ENCODE measurements at regions not wholly inside any gene's neighbourhood (a gene's known extent, or its start where the extent isn't known, plus 50 kb on each side); places are given as distances from the start of the nearest gene placed in this dataset.

- no peak overlapping the region for H3K27ac ChIP-seq (ENCODE audit: low read depth in 1 of 2, low read length in 2 of 2)
- H3K9me3 ChIP-seq (replicated peaks in 1 of 2; ENCODE audit: control insufficient read depth in 1 of 2, insufficient read depth in 1 of 2, low read length in 2 of 2): no peaks in the 10 kb centered on the region
- DNase-seq: no peak
- H3K79me2 ChIP-seq (ENCODE audit: insufficient read depth, low read length): peaks cover 32% of the 10 kb centered on the region
- no peak overlapping the region for H3K4me2 ChIP-seq (replicated peaks; ENCODE audit: extremely low read depth, low read length, poor library complexity, severe bottlenecking)
- no peak overlapping the region for H3K4me3 ChIP-seq (replicated peaks in 1 of 3; ENCODE audit: low read depth in 2 of 3, low read length in 3 of 3)
- H4K20me1 ChIP-seq (ENCODE audit: insufficient read depth, low read length): peaks cover 13% of the 10 kb centered on the region
- intact Hi-C loops (cut with micrococcal nuclease): no loop called here
- Mint-ChIP-seq H3K4me3 (no peak overlapping the region), H3K4me1 (peaks cover 12% of the 10 kb centered on the region), H3K27ac (no peak overlapping the region), H3K9me3 (peaks cover 0 to 1% (median 0%) of the 10 kb centered on the region in 7 donors), H3K27me3 (ENCODE audit: low read depth in 3 of 3) (peaks cover 2 to 5% (median 3%) of the 10 kb centered on the region in 3 donors), H3K36me3 (peaks cover 3 to 15% of the 10 kb centered on the region in 2 donors)
- WGBS (ENCODE audit: insufficient coverage): 93% methylated on average over 8 of the region's 9 CpGs
- peaks cover 0 to 5% of the 10 kb centered on the region in 2 donors for H3K36me3 ChIP-seq (replicated peaks in 1 of 2; ENCODE audit: control insufficient read depth in 1 of 2, insufficient read depth in 2 of 2, low read length in 2 of 2)
- no peak for TF ChIP-seq CTCF (IDR thresholded peaks at IDR 0.05)
- H3K4me1 ChIP-seq (ENCODE audit: control insufficient read depth in 1 of 2, insufficient read depth in 2 of 2, low read length in 2 of 2): peaks cover under 1 to 1% of the 10 kb centered on the region in 2 donors
- no peak overlapping the region for H3K9ac ChIP-seq (ENCODE audit: insufficient read depth, low read length, poor library complexity, severe bottlenecking)
- H3K27me3 ChIP-seq (ENCODE audit: control insufficient read depth in 2 of 2, insufficient read depth in 2 of 2, low read length in 2 of 2): no peaks in the 10 kb centered on the region
- H2AFZ ChIP-seq (ENCODE audit: insufficient read depth, low read depth, low read length, poor library complexity, severe bottlenecking): no peak overlapping the region
Measured at GRCh38 chr3:69535613-69536012, 149.7 kb upstream of the FRMD4B start.

DNA sequence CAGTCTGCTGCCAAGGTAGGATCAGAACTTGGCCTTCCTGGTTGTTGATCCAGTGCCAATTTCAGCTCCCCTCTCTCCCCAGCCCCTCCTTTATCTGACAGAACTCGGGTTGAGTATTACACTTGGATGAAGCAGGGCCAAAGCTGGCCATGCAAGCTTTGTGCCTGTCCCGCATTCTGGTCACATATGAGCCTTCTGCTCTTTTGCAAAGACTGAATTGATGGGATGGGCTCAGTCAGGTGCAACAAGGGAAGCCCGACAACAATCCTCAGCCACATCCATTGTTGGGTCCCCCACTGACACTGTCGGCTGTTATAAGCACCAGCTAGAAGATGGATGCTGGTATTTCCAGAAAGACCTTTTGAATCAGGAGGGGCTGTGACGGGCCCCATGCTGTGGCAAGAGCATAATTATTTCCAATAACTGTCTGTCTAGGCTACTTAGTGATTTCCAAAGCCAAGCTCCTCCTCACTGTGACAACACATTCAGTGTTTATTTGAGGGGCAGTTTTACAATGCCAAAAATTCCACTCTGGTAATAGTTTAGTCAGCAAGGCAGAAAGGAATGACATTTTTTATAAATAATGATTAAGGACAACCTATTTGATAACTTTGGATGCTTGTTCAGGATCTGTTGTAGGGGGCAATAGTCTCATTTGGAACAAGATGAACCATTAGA lies 146.8 kb upstream of the FRMD4B start:
- H3K4me1 Mint-ChIP-seq: peaks cover 13% of the 10 kb centered on the region
- intact Hi-C loops (cut with micrococcal nuclease): no loop called here
- H3K36me3 Mint-ChIP-seq: peaks cover 1 to 15% of the 10 kb centered on the region in 2 donors

More for the DNA sequence above, 146.8 kb upstream of the FRMD4B start:
- Histone ChIP-seq H3K4me1 (ENCODE audit: control insufficient read depth in 1 of 2, insufficient read depth in 2 of 2, low read length in 2 of 2) (no peaks in the 10 kb centered on the region), H3K4me3 (replicated peaks in 1 of 3; ENCODE audit: low read depth in 2 of 3, low read length in 3 of 3) (no peak overlapping the region), H3K4me2 (replicated peaks; ENCODE audit: extremely low read depth, low read length, poor library complexity, severe bottlenecking) (no peak overlapping the region), H3K79me2 (ENCODE audit: insufficient read depth, low read length) (peaks cover 31% of the 10 kb centered on the region), H3K9me3 (replicated peaks in 1 of 2; ENCODE audit: control insufficient read depth in 1 of 2, insufficient read depth in 1 of 2, low read length in 2 of 2) (no peaks in the 10 kb centered on the region), H4K20me1 (ENCODE audit: insufficient read depth, low read length) (peaks cover 11% of the 10 kb centered on the region), H3K36me3 (replicated peaks in 1 of 2; ENCODE audit: control insufficient read depth in 1 of 2, insufficient read depth in 2 of 2, low read length in 2 of 2) (peaks cover 0 to 5% of the 10 kb centered on the region in 2 donors), H3K27me3 (ENCODE audit: control insufficient read depth in 2 of 2, insufficient read depth in 2 of 2, low read length in 2 of 2) (no peaks in the 10 kb centered on the region), H3K27ac (ENCODE audit: low read depth in 1 of 2, low read length in 2 of 2) (no peak overlapping the region), H2AFZ (ENCODE audit: insufficient read depth, low read depth, low read length, poor library complexity, severe bottlenecking) (no peak overlapping the region), H3K9ac (ENCODE audit: insufficient read depth, low read length, poor library complexity, severe bottlenecking) (no peak overlapping the region)
- H3K27ac Mint-ChIP-seq: peak overlapping the region in 1 of 7 donors; percentile 50
- 83% methylated on average over 3 of the region's 5 CpGs for WGBS (ENCODE audit: insufficient coverage)
- TF ChIP-seq CTCF (IDR thresholded peaks at IDR 0.05): no peak
- peaks cover 0 to 2% (median 0%) of the 10 kb centered on the region in 7 donors for H3K9me3 Mint-ChIP-seq
- no peak overlapping the region for H3K4me3 Mint-ChIP-seq
- no peak for DNase-seq
- peaks cover 0 to 2% (median 2%) of the 10 kb centered on the region in 3 donors for H3K27me3 Mint-ChIP-seq (ENCODE audit: low read depth in 3 of 3)

Data from CD14-positive monocyte (primary cell).